Epithelial cell of esophagus (primary cell): ENCODE measurements at regions not wholly inside any gene's neighbourhood (a gene's known extent, or its start where the extent isn't known, plus 50 kb on each side); places are given as distances from the start of the nearest gene placed in this dataset.

ENCODE experiments used
- DNase-seq: peaks from one replicate; pipeline ENCODE4 v3.0.0; 2010; ENCODE audit warnings: low read depth
- H3K4me3 ChIP-seq: 2 replicates; pipeline ENCODE4 v1.5.1; 2011; ENCODE audit warnings: mild to moderate bottlenecking, low read length, control low read depth
- CTCF ChIP-seq: IDR thresholded peaks from 2 replicates; pipeline ENCODE4 v1.5.1; 2011; ENCODE audit warnings: low read depth, mild to moderate bottlenecking, low read length, control low read depth, inconsistent platforms; ENCODE audit not compliant: insufficient read depth; ENCODE audit errors: missing control alignments

GRCh38 chr7:156590212-156590611, 50.4 kb upstream of the RNF32 start:
- DNase-seq: no peak
- no peak overlapping the region for H3K4me3 ChIP-seq
- no peak for TF ChIP-seq CTCF

- no peak for DNase-seq
- TF ChIP-seq CTCF: no peak
- no peak overlapping the region for H3K4me3 ChIP-seq
These were observed 50.8 kb upstream of the RNF32 start for GRCh38 chr7:156589808-156590207.

GRCh38 chr7:156585926-156586325, 54.6 kb upstream of the RNF32 start:
- H3K4me3 ChIP-seq: no peak overlapping the region
- no peak for TF ChIP-seq CTCF
- DNase-seq: no peak

- no peak for TF ChIP-seq CTCF
- H3K4me3 ChIP-seq: no peak overlapping the region
- DNase-seq: no peak
These were observed 55.4 kb upstream of the RNF32 start for GRCh38 chr7:156585025-156585648.

- no peak for TF ChIP-seq CTCF
These were observed 57.9 kb upstream of the RNF32 start for GRCh38 chr7:156582591-156583123.

GRCh38 chr7:156580036-156580435, 60.5 kb upstream of the RNF32 start:
- no peak for DNase-seq
- TF ChIP-seq CTCF: no peak
- no peak overlapping the region for H3K4me3 ChIP-seq

More at GRCh38 chr7:156582591-156583123, 57.9 kb upstream of the RNF32 start:
- DNase-seq: no peak
- no peak overlapping the region for H3K4me3 ChIP-seq

GRCh38 chr7:156579566-156579965, 61.0 kb upstream of the RNF32 start:
- no peak for DNase-seq

More at GRCh38 chr7:156579566-156579965, 61.0 kb upstream of the RNF32 start:
- H3K4me3 ChIP-seq: no peak overlapping the region
- TF ChIP-seq CTCF: no peak
